ENCODE measurements at regions not wholly inside any gene's neighbourhood (a gene's known extent, or its start where the extent isn't known, plus 50 kb on each side); places are given as distances from the start of the nearest gene placed in this dataset.

GRCh38 chr16:63690267-63690666 lies 1431.6 kb downstream of the CDH11 start:
- intact Hi-C loops (cut with micrococcal nuclease): no loop called here
- ChIA-PET POLR2A (no interaction called here), CTCF (no interaction called here)
- DNase-seq (no peak), ATAC-seq (ENCODE audit: low read depth) (no peak)
- peaks cover 14% of the 10 kb centered on the region for H3K9me3 Mint-ChIP-seq
- no peak overlapping the region for H3K27ac Mint-ChIP-seq
- no peaks in the 10 kb centered on the region for H3K4me1 Mint-ChIP-seq
- no peaks in the 10 kb centered on the region for H3K36me3 Mint-ChIP-seq (ENCODE audit: low read depth)
- no peak for TF ChIP-seq CTCF (IDR thresholded peaks at IDR 0.05)
- no peak overlapping the region for H3K4me3 Mint-ChIP-seq
- no peaks in the 10 kb centered on the region for H3K27me3 Mint-ChIP-seq

- ATAC-seq (ENCODE audit: low read depth) (no peak), DNase-seq (no peak)
- no peaks in the 10 kb centered on the region for H3K4me1 Mint-ChIP-seq
- no peak for TF ChIP-seq CTCF (IDR thresholded peaks at IDR 0.05)
- CTCF ChIA-PET: no interaction called here
- H3K9me3 Mint-ChIP-seq: peaks cover 11% of the 10 kb centered on the region
- POLR2A ChIA-PET: no interaction called here
- H3K27ac Mint-ChIP-seq: no peak overlapping the region
- no peak overlapping the region for H3K4me3 Mint-ChIP-seq
- no peaks in the 10 kb centered on the region for H3K36me3 Mint-ChIP-seq (ENCODE audit: low read depth)
- H3K27me3 Mint-ChIP-seq: no peaks in the 10 kb centered on the region
- intact Hi-C loops (cut with micrococcal nuclease): no loop called here
These were observed 1432.8 kb downstream of the CDH11 start for GRCh38 chr16:63689068-63689467.

- no peak for TF ChIP-seq CTCF (IDR thresholded peaks at IDR 0.05)
These were observed 1437.4 kb downstream of the CDH11 start for GRCh38 chr16:63684149-63685101.

GRCh38 chr16:63682844-63683243 lies 1439.0 kb downstream of the CDH11 start:
- no peak for TF ChIP-seq CTCF (IDR thresholded peaks at IDR 0.05)
- ChIA-PET CTCF (no interaction called here), POLR2A (no interaction called here)
- Mint-ChIP-seq H3K36me3 (ENCODE audit: low read depth) (no peaks in the 10 kb centered on the region), H3K4me1 (no peaks in the 10 kb centered on the region), H3K4me3 (no peak overlapping the region), H3K9me3 (peaks cover 3% of the 10 kb centered on the region), H3K27ac (no peak overlapping the region), H3K27me3 (no peaks in the 10 kb centered on the region)
- DNase-seq (no peak), ATAC-seq (ENCODE audit: low read depth) (no peak)
- intact Hi-C loops (cut with micrococcal nuclease): no loop called here

More at GRCh38 chr16:63684149-63685101, 1437.4 kb downstream of the CDH11 start:
- no peak for ATAC-seq (ENCODE audit: low read depth)
- POLR2A ChIA-PET: no interaction called here
- no peak overlapping the region for H3K27ac Mint-ChIP-seq
- CTCF ChIA-PET: no interaction called here
- no peaks in the 10 kb centered on the region for H3K36me3 Mint-ChIP-seq (ENCODE audit: low read depth)
- no peaks in the 10 kb centered on the region for H3K4me1 Mint-ChIP-seq
- peaks cover 3% of the 10 kb centered on the region for H3K9me3 Mint-ChIP-seq
- no peaks in the 10 kb centered on the region for H3K27me3 Mint-ChIP-seq
- no peak overlapping the region for H3K4me3 Mint-ChIP-seq
- intact Hi-C loops (cut with micrococcal nuclease): no loop called here
- no peak for DNase-seq

GRCh38 chr16:63672493-63672892 lies 1449.4 kb downstream of the CDH11 start:
- ChIA-PET CTCF (no interaction called here), POLR2A (no interaction called here)
- H3K27ac Mint-ChIP-seq: no peak overlapping the region
- ATAC-seq (ENCODE audit: low read depth) (no peak), DNase-seq (no peak)
- H3K36me3 Mint-ChIP-seq (ENCODE audit: low read depth): no peaks in the 10 kb centered on the region
- no peak overlapping the region for H3K4me3 Mint-ChIP-seq
- no peaks in the 10 kb centered on the region for H3K27me3 Mint-ChIP-seq
- intact Hi-C loops (cut with micrococcal nuclease): no loop called here
- TF ChIP-seq CTCF (IDR thresholded peaks at IDR 0.05): no peak
- peaks cover 6% of the 10 kb centered on the region for H3K9me3 Mint-ChIP-seq
- no peaks in the 10 kb centered on the region for H3K4me1 Mint-ChIP-seq

Data from activated B cell treated with CpG ODN at 0.5 μM for 24 hours (primary cell).